ENCODE measurements at regions not wholly inside any gene's neighbourhood (a gene's known extent, or its start where the extent isn't known, plus 50 kb on each side); places are given as distances from the start of the nearest gene placed in this dataset.

DNA sequence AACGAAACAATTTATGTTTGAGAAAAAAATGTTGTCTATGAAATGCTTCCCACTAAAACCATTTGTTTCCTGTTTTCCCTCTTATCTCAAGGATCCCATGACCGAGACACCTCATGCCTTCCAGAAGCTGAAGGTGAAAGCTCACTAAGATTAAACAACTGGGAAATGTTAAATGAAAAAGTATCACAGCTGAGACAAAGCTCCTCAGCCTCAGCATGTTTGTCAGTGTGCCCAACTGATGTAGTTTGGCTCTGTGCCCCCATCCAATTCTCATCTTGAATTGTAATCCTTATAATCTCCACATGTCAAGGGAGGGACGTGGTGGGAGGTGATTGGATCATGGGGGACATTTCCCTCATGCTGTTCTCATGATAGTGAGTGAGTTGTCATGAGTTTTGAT lies 327.3 kb downstream of the HTR7 start:
- no peak for DNase-seq

DNA sequence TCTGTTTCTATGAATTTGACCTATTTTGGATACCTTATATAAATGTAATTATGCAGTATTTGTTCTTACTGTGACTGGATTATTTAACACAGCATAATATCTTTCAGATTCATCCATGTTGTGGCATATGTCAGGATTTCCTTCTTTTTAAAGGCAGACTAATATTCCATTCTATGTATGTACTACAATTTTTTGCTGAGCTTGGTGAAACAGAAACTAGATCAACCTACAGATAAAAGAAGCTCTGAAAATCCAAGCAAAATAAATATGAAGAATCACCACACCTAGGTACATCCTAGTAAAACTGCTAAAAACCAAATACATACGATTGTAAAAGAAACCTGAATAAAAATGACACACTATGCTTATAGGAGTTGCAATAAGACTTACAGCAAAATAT lies 300.5 kb downstream of the HTR7 start:
- DNase-seq = no peak

- DNase-seq = no peak
Measured at GRCh38 chr10:90560331-90560730, 297.5 kb downstream of the HTR7 start.

DNA sequence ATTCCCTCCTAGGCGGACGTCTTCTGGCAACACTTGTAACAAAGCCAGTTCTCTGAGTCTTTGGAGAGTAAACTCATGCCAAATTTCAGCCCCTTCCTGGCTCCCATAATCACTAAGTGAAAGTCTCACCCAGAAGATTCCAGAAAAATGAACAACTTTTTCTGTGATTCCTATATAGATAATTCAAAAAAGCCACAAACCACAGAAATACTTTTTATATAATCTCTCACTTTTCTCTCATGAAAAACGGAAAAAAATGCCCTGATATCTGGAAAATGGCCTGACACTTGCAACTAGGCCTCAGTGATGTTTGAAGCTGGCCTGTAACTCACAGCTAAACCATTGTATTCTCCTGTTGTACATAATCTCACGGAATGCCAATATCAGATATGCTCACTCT lies 296.2 kb downstream of the HTR7 start:
- DNase-seq = no peak

DNA sequence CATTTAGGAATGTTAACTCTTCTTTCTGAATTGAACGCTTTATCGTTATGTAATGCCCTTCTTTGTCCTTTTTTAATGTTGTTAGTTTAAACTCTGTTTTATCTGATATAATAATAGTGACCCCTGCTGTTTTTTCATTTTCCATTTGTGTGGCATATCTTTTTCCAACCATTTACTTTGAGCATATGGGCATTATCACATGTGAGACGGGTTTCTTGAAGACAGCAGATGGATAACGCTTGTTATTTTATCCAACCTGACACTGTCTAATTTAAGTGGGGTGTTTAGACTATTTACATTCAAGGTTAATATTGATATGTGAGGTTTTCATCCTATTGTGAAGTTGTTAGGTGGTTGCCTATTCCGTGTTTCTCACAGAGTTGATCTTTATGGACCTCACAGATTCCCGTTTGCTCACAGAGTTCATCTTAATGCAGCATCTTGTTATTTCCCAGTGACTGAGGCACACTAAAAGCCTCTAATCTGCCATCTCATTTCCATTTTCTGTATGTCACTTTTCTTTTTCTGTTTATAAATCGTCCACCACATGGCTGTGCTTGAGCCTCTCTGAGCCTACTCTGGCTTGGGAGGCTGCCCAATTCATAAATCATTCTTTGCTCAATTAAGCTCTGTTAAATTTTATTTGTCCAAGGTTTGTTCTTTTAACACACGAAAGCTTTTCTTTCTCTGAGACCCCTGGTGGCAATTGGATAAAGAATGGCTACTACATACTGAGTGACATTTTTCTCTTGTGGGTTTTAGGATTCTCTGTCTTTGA lies 286.2 kb downstream of the HTR7 start:
- no peak for DNase-seq

DNA sequence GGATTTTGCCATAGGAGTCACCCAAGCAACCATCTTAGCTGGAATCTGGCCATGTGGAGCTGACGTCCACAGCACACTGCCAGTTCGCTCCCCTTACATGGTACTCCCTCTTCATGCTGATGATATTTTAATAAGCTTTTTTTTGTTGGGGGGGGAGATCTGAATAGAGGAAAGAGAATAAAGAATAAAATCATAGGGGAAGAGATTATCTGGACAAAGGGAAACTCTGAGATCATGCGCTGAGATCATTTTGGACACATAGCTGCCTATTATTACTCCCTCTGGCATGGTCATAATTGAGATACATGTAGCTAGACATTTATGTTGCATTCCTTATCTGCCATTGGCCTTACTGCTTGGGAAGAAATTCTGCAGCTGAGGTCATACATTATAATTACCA lies 282.7 kb downstream of the HTR7 start:
- DNase-seq = no peak

DNA sequence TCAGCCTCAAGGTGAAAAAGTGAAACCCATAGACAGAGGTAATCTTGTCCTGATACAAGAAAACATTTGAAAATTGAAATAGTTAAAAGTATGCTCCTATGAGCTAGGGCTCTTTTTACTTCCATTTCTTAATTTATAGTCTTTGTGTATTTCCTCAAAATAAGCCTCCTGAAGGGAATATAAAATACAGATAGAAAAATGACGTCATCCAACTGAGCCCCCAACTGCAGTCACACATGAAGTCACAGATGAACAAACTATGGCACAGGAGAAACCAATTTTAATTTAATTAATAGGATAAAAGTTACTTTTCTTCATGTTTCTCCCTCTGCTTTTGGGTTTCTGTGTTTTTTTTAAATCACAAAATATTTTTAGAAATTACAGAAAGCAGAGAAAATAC lies 280.3 kb downstream of the HTR7 start:
- no peak for DNase-seq

GRCh38 chr10:90579602-90580242 lies 278.1 kb downstream of the HTR7 start:
- no peak for DNase-seq

DNA sequence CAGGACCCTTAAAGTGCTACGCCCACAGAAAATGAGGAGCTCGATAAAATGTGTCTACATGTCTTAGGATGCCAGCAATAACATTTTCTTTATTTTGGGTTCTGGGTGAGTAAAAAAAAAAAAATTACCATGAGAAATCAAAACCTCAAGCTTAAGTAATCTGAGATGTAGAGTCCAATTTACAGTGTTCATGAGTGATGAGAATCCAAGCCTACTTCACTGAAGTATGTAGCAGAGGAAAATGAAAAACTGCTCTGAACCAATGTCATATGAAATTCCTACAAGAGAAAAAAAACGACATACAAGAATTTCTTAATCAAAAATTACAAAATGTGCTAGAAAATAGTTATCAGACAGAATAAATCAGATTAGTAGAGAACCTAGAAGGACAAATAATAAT lies 274.4 kb downstream of the HTR7 start:
- no peak for DNase-seq

GRCh38 chr10:90587081-90587491 lies 270.8 kb downstream of the HTR7 start:
- no peak for DNase-seq

- DNase-seq = no peak
Measured at GRCh38 chr10:90587561-90587960, 270.3 kb downstream of the HTR7 start.

- no peak for DNase-seq
Measured at GRCh38 chr10:90588222-90588621, 269.6 kb downstream of the HTR7 start.

- DNase-seq = no peak
Measured at GRCh38 chr10:90589825-90590224, 268.0 kb downstream of the HTR7 start.

GRCh38 chr10:90591629-90592028 lies 266.2 kb downstream of the HTR7 start:
- no peak for DNase-seq

DNA sequence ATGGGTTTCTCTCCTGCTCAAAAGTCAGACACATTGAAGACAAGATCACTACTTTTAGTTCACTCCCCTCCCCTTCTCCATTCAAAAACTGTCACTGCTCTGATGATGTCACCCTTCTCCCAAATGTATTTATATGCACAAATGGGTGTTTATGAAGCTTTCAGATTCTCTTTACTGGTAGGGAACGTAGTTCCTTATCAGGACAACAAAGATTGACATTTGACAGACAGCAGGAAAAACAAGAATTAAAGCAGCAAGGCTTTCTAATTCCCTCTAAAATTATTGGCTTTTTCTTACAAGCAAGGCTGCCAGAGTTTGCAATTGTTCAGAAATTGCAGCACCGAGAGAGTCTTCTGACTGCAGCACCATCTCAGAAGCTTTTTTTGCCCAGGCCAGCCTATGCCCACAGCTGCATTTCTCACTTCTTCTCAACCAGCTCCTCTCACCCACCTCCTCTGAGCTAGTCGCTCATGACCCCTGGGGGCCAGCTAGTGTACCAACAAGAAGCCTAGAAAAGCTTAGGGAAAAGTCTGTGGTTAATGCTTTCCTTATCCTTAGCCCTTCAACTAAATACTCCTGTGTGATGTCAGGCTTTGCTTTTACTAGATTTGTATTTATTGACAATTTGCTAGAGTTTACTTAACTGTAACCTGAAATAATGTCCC lies 265.1 kb downstream of the HTR7 start:
- DNase-seq = peak; percentile 54

GRCh38 chr10:90598513-90598912 lies 259.3 kb downstream of the HTR7 start:
- DNase-seq = no peak

- DNase-seq = no peak
Measured at GRCh38 chr10:90602862-90603610, 254.8 kb downstream of the HTR7 start.

GRCh38 chr10:90604636-90605035 lies 253.2 kb downstream of the HTR7 start:
- DNase-seq = no peak

DNA sequence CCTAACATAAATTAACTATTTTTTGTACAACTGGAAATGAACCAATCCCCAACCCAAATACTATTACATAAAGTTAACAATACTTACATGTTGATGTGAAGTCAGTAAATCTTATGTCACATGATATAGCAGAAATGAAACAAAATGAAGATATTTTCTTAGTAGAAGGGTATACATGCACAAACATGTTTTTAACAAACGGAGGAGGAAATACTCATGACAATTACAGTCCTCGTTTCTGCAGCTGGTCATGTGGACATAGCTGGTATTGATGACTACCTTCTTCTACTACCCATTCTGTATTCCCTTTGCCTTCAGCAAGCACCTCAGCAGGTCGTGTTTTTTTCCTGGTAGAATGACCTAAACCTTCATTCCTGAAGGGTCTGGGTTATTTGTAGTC lies 252.3 kb downstream of the HTR7 start:
- no peak for DNase-seq

GRCh38 chr10:90612276-90612675 lies 245.6 kb downstream of the HTR7 start:
- no peak for DNase-seq

GRCh38 chr10:90614631-90615030 lies 243.2 kb downstream of the HTR7 start:
- no peak for DNase-seq

DNA sequence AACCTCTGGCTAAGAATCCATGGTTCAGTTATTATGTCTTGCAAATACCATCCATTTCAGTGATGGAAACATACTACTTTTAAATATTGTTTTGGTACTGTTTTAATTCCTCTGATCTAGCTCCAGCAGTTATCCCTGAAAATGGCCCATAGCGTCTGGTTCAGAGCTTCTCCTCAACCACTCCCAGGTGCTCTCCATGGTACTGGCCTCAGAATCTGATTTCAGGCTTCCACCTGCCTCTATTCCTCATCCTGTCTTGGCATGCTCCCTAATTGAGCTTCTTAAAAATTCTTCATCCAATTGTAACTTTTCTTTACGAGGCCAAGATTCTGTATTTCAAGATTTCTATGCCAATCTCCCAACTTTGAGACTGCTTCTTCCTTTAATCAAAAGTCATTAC lies 236.3 kb downstream of the HTR7 start:
- no peak for DNase-seq

- DNase-seq = peak; percentile 47
Measured at GRCh38 chr10:90635111-90635765, 222.6 kb downstream of the HTR7 start.
